Caco-2 (cell line): ENCODE measurements at regions not wholly inside any gene's neighbourhood (a gene's known extent, or its start where the extent isn't known, plus 50 kb on each side); places are given as distances from the start of the nearest gene placed in this dataset.

ENCODE experiments used
- BruUV-seq: library from RNA; stranded (reverse); fragments of 400-500 nt; replicated peaks from 2 replicates; lab custom pipeline; 2021; lab: Mats Ljungman, UMichigan
- CTCF ChIA-PET: fragments of 300-600 bp; sonication (Branson Sonifier 250); formaldehyde crosslinking; loops from one replicate; lab custom pipeline; 2022; ENCODE audit warnings: antibody characterized with exemption; lab: Charles Lee
- POLR2A ChIA-PET: fragments of 300-600 bp; sonication (Branson Sonifier 250); formaldehyde crosslinking; loops from one replicate; lab custom pipeline; 2022; ENCODE audit warnings: antibody characterized with exemption; lab: Charles Lee
- DNase-seq, 2 experiments: peaks; one replicate each; pipeline versions ENCODE4 v3.0.0 to v3.0.0-alpha.2; 2020 to 2022
- H3K27me3 ChIP-seq: replicated peaks from 2 replicates; pipeline ENCODE4 v1.6.0; 2011; ENCODE audit warnings: low read length; ENCODE audit not compliant: control insufficient read depth, insufficient read depth
- H3K36me3 ChIP-seq: 2 replicates; pipeline ENCODE4 v1.5.1; 2011; ENCODE audit warnings: low read length; ENCODE audit not compliant: control insufficient read depth, insufficient read depth
- H3K4me1 ChIP-seq: fragments of 250-450 bp; sonication (Bioruptor Pico); 2 replicates; pipeline ENCODE4 v1.5.1; 2020; ENCODE audit warnings: mild to moderate bottlenecking
- H3K4me3 ChIP-seq: 2 replicates; pipeline ENCODE4 v1.5.1; 2011; ENCODE audit warnings: low read depth, mild to moderate bottlenecking, control low read depth, low read length
- H3K9me3 ChIP-seq: fragments of 250-450 bp; sonication (Bioruptor Pico); 2 replicates; pipeline ENCODE4 v1.5.1; 2020; ENCODE audit warnings: mild to moderate bottlenecking, moderate library complexity
- H3K27ac Mint-ChIP-seq: one replicate; pipeline ENCODE4 v1.8.0; 2022; ENCODE audit warnings: mixed read lengths; ENCODE audit not compliant: unreplicated experiment
- H3K27me3 Mint-ChIP-seq: one replicate; pipeline ENCODE4 v1.8.0; 2022; ENCODE audit warnings: mixed read lengths; ENCODE audit not compliant: insufficient read depth, unreplicated experiment
- H3K36me3 Mint-ChIP-seq: one replicate; pipeline ENCODE4 v1.8.0; 2022; ENCODE audit warnings: mild to moderate bottlenecking, mixed read lengths; ENCODE audit not compliant: insufficient read depth, unreplicated experiment
- H3K4me1 Mint-ChIP-seq: one replicate; pipeline ENCODE4 v1.8.0; 2022; ENCODE audit warnings: low read depth, mixed read lengths; ENCODE audit not compliant: unreplicated experiment
- H3K4me3 Mint-ChIP-seq: one replicate; pipeline ENCODE4 v1.8.0; 2022; ENCODE audit warnings: mild to moderate bottlenecking, moderate library complexity, mixed read lengths; ENCODE audit not compliant: unreplicated experiment
- H3K9me3 Mint-ChIP-seq: one replicate; pipeline ENCODE4 v1.8.0; 2022; ENCODE audit warnings: mixed read lengths; ENCODE audit not compliant: unreplicated experiment
- CTCF ChIP-seq, 2 experiments: fragments of 200-600 bp in 1 of 2; IDR thresholded peaks; 1 replicate in 1 of 2; 2 replicates in 1 of 2; pipeline versions ENCODE4 v1.5.1 to v1.8.0; 2011 to 2022; ENCODE audit warnings: antibody characterized with exemption in 1 of 2, control low read depth in 1 of 2, inconsistent platforms in 1 of 2, low read depth in 1 of 2, low read length in 1 of 2, mild to moderate bottlenecking in 1 of 2, moderate library complexity in 1 of 2; ENCODE audit not compliant: insufficient read depth in 1 of 2, severe bottlenecking in 1 of 2, unreplicated experiment in 1 of 2
- intact Hi-C: fragments of 100-400 bp; cut with micrococcal nuclease; formaldehyde crosslinking; loops from one replicate; pipeline ENCODE4 v1.10.0; 2022; ENCODE audit not compliant: unreplicated experiment

GRCh38 chr17:71495420-71495819 is 625.4 kb upstream of the SOX9 start:
- Histone ChIP-seq H3K36me3 (no peaks in the 10 kb centered on the region), H3K4me1 (no peaks in the 10 kb centered on the region), H3K27me3 (no peaks in the 10 kb centered on the region), H3K9me3 (no peaks in the 10 kb centered on the region), H3K4me3 (no peak overlapping the region)
- TF ChIP-seq CTCF (IDR thresholded peaks at IDR 0.05; ENCODE audit: insufficient read depth in 1 of 2, low read depth in 1 of 2, low read length in 1 of 2, severe bottlenecking in 1 of 2, unreplicated experiment in 1 of 2), result no peak
- POLR2A ChIA-PET, result no interaction called here
- no peaks in the 10 kb centered on the region for H3K27me3 Mint-ChIP-seq
- no peak overlapping the region for H3K27ac Mint-ChIP-seq
- H3K9me3 Mint-ChIP-seq, result no peaks in the 10 kb centered on the region
- no peak overlapping the region for H3K4me3 Mint-ChIP-seq
- CTCF ChIA-PET, result no interaction called here
- DNase-seq, result no peak
- BruUV-seq, result no TSS peak
- no peaks in the 10 kb centered on the region for H3K4me1 Mint-ChIP-seq
- intact Hi-C loops, result no loop called here
- H3K36me3 Mint-ChIP-seq, result no peaks in the 10 kb centered on the region

DNA sequence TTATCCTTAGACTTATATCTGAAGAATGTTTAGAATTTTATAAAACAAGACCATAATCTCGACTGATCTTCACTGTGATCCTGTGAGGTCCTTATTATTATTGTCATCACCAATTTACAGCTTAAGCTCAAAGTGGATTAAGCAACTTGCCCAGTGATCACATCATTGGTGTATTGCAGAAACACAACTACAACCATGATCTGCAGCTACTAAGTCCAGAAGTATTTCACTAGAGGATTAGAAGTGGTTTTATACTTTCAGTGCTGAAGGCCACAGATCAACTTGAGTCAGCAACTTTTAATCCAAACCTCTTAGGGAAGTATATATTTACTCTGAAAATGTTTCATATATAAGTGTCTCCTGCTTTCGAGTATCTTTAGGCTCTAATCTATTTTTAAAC is 624.3 kb upstream of the SOX9 start:
- no peak overlapping the region for H3K4me3 Mint-ChIP-seq

DNA sequence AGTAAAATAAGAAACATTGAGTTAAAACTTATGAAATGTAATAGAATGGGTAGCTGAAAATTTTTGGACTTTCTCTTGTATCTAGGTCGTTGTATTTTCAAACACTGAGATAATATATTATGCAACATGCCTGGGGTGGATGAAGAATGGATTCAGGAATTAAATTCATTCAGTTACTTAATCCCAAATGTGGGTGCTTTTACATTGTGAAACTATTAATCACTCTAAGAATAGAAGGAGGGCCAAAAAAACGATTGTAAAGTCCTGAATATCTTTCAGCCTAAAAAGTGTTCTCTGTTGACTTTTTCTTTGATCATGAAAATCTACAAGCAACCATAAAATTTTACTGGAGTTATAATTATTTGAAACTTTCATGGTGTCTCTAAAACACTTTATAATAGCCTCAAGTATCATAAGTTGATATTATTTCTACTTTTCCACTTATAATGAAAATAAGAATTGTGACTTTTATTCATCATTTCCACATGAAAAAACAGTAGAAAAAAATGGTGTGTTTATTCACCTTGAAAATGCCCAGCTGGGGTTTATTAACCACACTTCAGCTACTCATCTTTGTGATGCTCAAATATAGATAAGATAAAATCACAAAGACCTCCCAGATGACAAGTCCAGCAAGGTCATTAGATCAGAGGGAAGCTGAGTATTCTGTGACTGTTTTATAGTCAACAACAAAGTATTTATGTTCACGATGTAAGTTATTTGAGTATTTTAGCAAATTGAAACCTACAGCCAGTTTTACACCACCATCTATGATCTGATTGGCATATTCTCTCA is 619.9 kb upstream of the SOX9 start:
- POLR2A ChIA-PET, result no interaction called here
- no peaks in the 10 kb centered on the region; the same call in 1 of the 2 replicates for H3K4me1 ChIP-seq
- DNase-seq, result no peak
- BruUV-seq, result no TSS peak
- intact Hi-C loops, result no loop called here
- Mint-ChIP-seq H3K27me3 (no peaks in the 10 kb centered on the region), H3K4me1 (no peaks in the 10 kb centered on the region), H3K27ac (no peak overlapping the region), H3K9me3 (no peaks in the 10 kb centered on the region), H3K36me3 (no peaks in the 10 kb centered on the region), H3K4me3 (no peak overlapping the region)
- no peak overlapping the region for H3K4me3 ChIP-seq
- no peak for TF ChIP-seq CTCF (IDR thresholded peaks at IDR 0.05; ENCODE audit: insufficient read depth in 1 of 2, low read depth in 1 of 2, low read length in 1 of 2, severe bottlenecking in 1 of 2, unreplicated experiment in 1 of 2)
- CTCF ChIA-PET, result no interaction called here
- H3K9me3 ChIP-seq, result no peaks in the 10 kb centered on the region
- H3K36me3 ChIP-seq, result no peaks in the 10 kb centered on the region
- no peaks in the 10 kb centered on the region for H3K27me3 ChIP-seq

More for the DNA sequence above, 624.3 kb upstream of the SOX9 start:
- H3K36me3 Mint-ChIP-seq, result no peaks in the 10 kb centered on the region
- H3K9me3 Mint-ChIP-seq, result no peaks in the 10 kb centered on the region
- Histone ChIP-seq H3K4me3 (no peak overlapping the region), H3K27me3 (no peaks in the 10 kb centered on the region), H3K4me1 (no peaks in the 10 kb centered on the region; the same call in 1 of the 2 replicates), H3K9me3 (no peaks in the 10 kb centered on the region), H3K36me3 (no peaks in the 10 kb centered on the region)
- no peak for TF ChIP-seq CTCF (IDR thresholded peaks at IDR 0.05; ENCODE audit: insufficient read depth in 1 of 2, low read depth in 1 of 2, low read length in 1 of 2, severe bottlenecking in 1 of 2, unreplicated experiment in 1 of 2)
- BruUV-seq, result no TSS peak
- POLR2A ChIA-PET, result no interaction called here
- CTCF ChIA-PET, result no interaction called here
- H3K4me1 Mint-ChIP-seq, result no peaks in the 10 kb centered on the region
- no peak for DNase-seq
- no peak overlapping the region for H3K27ac Mint-ChIP-seq
- intact Hi-C loops, result no loop called here
- H3K27me3 Mint-ChIP-seq, result no peaks in the 10 kb centered on the region
